AG10803 (cell line): ENCODE measurements at regions not wholly inside any gene's neighbourhood (a gene's known extent, or its start where the extent isn't known, plus 50 kb on each side); places are given as distances from the start of the nearest gene placed in this dataset.
"Not testable (repeated sequence)": the region's sequence is repeated elsewhere in the genome, so short reads cannot be mapped to it uniquely, and the experiment has no call there.

Experiments
- DNase-seq: peaks from one replicate; pipeline ENCODE4 v3.0.0; 2010; ENCODE audit warnings: low read depth
- H3K4me3 ChIP-seq: 2 replicates; pipeline ENCODE4 v1.5.1; 2011; ENCODE audit warnings: mild to moderate bottlenecking, low read length, control low read depth
- CTCF ChIP-seq: conservative IDR thresholded peaks from 2 replicates; pipeline ENCODE4 v1.5.1; 2011; ENCODE audit warnings: mild to moderate bottlenecking, low read length, control low read depth, inconsistent platforms

GRCh38 chr11:45390407-45390806 lies 104.3 kb upstream of the SYT13 start:
- no peak overlapping the region for H3K4me3 ChIP-seq
- peak; percentile 54 for DNase-seq
- TF ChIP-seq CTCF, result no peak

- H3K4me3 ChIP-seq, result no peak overlapping the region
- DNase-seq, result peak; percentile 57
These were observed 102.3 kb upstream of the SYT13 start for GRCh38 chr11:45388472-45388871.

GRCh38 chr11:45387885-45388284 lies 101.7 kb upstream of the SYT13 start:
- not testable (repeated sequence) for DNase-seq, H3K4me3 ChIP-seq

More at GRCh38 chr11:45388472-45388871, 102.3 kb upstream of the SYT13 start:
- no peak for TF ChIP-seq CTCF

GRCh38 chr11:45386972-45387371 lies 100.8 kb upstream of the SYT13 start:
- no peak overlapping the region for H3K4me3 ChIP-seq
- no peak for DNase-seq
- no peak for TF ChIP-seq CTCF

- no peak overlapping the region for H3K4me3 ChIP-seq
- DNase-seq, result no peak
- TF ChIP-seq CTCF, result no peak
These were observed 99.7 kb upstream of the SYT13 start for GRCh38 chr11:45385844-45386243.

- H3K4me3 ChIP-seq, result no peak overlapping the region
- TF ChIP-seq CTCF, result no peak
These were observed 99.3 kb upstream of the SYT13 start for GRCh38 chr11:45385423-45385822.

GRCh38 chr11:45384711-45385241 lies 98.6 kb upstream of the SYT13 start:
- H3K4me3 ChIP-seq, result no peak overlapping the region
- TF ChIP-seq CTCF, result no peak
- DNase-seq, result no peak

More at GRCh38 chr11:45385423-45385822, 99.3 kb upstream of the SYT13 start:
- DNase-seq, result no peak

GRCh38 chr11:45384016-45384415 lies 97.9 kb upstream of the SYT13 start:
- no peak overlapping the region for H3K4me3 ChIP-seq
- no peak for DNase-seq
- TF ChIP-seq CTCF, result no peak
